Type B pancreatic cell (in vitro differentiated cells): ENCODE measurements at regions not wholly inside any gene's neighbourhood (a gene's known extent, or its start where the extent isn't known, plus 50 kb on each side); places are given as distances from the start of the nearest gene placed in this dataset.
"Not testable (repeated sequence)": the region's sequence is repeated elsewhere in the genome, so short reads cannot be mapped to it uniquely, and the experiment has no call there.

Experiments used
- DNase-seq: peaks from one replicate; pipeline ENCODE4 v3.0.0; 2021; ENCODE audit warnings: mixed read lengths; ENCODE audit not compliant: unreplicated experiment; ENCODE audit errors: extremely low spot score
- H3K27ac Mint-ChIP-seq: 2 replicates; pipeline ENCODE4 v1.8.0; 2021; ENCODE audit warnings: mild to moderate bottlenecking, mixed read lengths
- H3K27me3 Mint-ChIP-seq: 2 replicates; pipeline ENCODE4 v1.8.0; 2021; ENCODE audit warnings: mixed read lengths
- H3K36me3 Mint-ChIP-seq: 2 replicates; pipeline ENCODE4 v1.8.0; 2021; ENCODE audit warnings: mixed read lengths
- H3K4me1 Mint-ChIP-seq: one replicate; pipeline ENCODE4 v1.8.0; 2021; ENCODE audit warnings: mixed read lengths; ENCODE audit not compliant: unreplicated experiment
- H3K4me3 Mint-ChIP-seq: 2 replicates; pipeline ENCODE4 v1.8.0; 2021; ENCODE audit warnings: mild to moderate bottlenecking, mixed read lengths
- H3K9me3 Mint-ChIP-seq: 2 replicates; pipeline ENCODE4 v1.8.0; 2021; ENCODE audit warnings: mixed read lengths
- TF ChIP-seq, protein P1 (sequence below): fragments of 200-600 bp; sonication (generic); conservative IDR thresholded peaks from 2 replicates; pipeline ENCODE4 v1.5.0; 2021; ENCODE audit warnings: antibody characterized with exemption, mild to moderate bottlenecking

DNA sequence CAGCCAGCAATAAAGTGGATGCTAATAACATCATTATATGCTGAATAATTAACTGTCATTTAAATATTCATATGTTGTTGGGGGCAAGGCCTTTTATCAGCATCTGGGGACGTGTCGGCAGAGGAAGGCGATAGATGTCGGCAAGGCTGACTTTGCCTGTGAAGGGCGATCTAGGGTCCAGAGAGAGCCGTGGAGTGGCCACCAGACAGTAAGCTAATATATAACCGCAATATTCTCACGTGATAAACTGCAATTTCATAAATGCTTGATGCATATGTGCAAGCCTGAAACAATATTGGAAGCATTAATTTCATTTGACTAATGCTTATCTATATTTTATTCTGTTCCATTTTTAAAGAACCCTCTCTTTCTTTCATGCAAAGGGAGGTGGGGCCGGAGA is 141.0 kb upstream of the POU3F1 start:
- H3K36me3 Mint-ChIP-seq = no peaks in the 10 kb centered on the region
- no peak overlapping the region for H3K27ac Mint-ChIP-seq
- no peak for DNase-seq
- H3K4me3 Mint-ChIP-seq = no peak overlapping the region
- H3K27me3 Mint-ChIP-seq = peaks cover 53% of the 10 kb centered on the region
- H3K9me3 Mint-ChIP-seq = no peaks in the 10 kb centered on the region
- H3K4me1 Mint-ChIP-seq = peaks cover 13% of the 10 kb centered on the region
- TF ChIP-seq, protein P1, sequence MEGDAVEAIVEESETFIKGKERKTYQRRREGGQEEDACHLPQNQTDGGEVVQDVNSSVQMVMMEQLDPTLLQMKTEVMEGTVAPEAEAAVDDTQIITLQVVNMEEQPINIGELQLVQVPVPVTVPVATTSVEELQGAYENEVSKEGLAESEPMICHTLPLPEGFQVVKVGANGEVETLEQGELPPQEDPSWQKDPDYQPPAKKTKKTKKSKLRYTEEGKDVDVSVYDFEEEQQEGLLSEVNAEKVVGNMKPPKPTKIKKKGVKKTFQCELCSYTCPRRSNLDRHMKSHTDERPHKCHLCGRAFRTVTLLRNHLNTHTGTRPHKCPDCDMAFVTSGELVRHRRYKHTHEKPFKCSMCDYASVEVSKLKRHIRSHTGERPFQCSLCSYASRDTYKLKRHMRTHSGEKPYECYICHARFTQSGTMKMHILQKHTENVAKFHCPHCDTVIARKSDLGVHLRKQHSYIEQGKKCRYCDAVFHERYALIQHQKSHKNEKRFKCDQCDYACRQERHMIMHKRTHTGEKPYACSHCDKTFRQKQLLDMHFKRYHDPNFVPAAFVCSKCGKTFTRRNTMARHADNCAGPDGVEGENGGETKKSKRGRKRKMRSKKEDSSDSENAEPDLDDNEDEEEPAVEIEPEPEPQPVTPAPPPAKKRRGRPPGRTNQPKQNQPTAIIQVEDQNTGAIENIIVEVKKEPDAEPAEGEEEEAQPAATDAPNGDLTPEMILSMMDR = no peak

GRCh38 chr1:38186566-38186965 is 140.0 kb upstream of the POU3F1 start:
- DNase-seq = no peak
- H3K4me1 Mint-ChIP-seq = peaks cover 10% of the 10 kb centered on the region
- no peak overlapping the region for H3K27ac Mint-ChIP-seq
- H3K4me3 Mint-ChIP-seq = no peak overlapping the region
- H3K36me3 Mint-ChIP-seq = no peaks in the 10 kb centered on the region
- H3K9me3 Mint-ChIP-seq = no peaks in the 10 kb centered on the region
- H3K27me3 Mint-ChIP-seq = peaks cover 44% of the 10 kb centered on the region
- TF ChIP-seq, protein P1 = no peak

GRCh38 chr1:38185913-38186312 is 139.3 kb upstream of the POU3F1 start:
- H3K9me3 Mint-ChIP-seq = peaks cover under 1% of the 10 kb centered on the region
- DNase-seq = no peak
- peaks cover 4% of the 10 kb centered on the region for H3K4me1 Mint-ChIP-seq
- no peak overlapping the region for H3K4me3 Mint-ChIP-seq
- peaks cover 38% of the 10 kb centered on the region for H3K27me3 Mint-ChIP-seq
- H3K36me3 Mint-ChIP-seq = no peaks in the 10 kb centered on the region
- TF ChIP-seq, protein P1 = no peak
- H3K27ac Mint-ChIP-seq = no peak overlapping the region

GRCh38 chr1:38183747-38184146 is 137.2 kb upstream of the POU3F1 start:
- Mint-ChIP-seq H3K4me3 (no peak overlapping the region), H3K4me1 (peaks cover 4% of the 10 kb centered on the region), H3K27me3 (peaks cover 34% of the 10 kb centered on the region), H3K36me3 (no peaks in the 10 kb centered on the region), H3K9me3 (peaks cover 7% of the 10 kb centered on the region), H3K27ac (no peak overlapping the region)
- TF ChIP-seq, protein P1 = no peak
- no peak for DNase-seq

DNA sequence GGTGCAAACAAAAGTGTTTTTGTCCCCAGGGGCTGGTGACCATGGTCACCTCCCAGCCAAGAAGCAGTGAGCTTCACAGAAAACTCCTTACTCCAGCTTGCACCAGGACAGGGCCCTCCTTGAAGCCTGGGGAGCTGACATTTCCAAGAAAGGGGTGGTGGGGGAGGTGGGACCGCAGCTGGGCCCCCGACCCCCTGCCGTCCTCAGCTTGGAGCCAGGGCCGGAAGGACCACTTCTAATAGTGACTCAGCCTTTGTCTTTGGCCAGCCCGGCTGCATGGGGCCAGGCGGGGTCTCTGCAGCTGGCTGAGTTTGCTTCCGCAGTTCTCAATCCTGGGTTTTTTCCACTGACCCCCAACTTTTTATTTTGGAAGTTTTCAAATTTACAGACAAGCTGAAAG is 136.5 kb upstream of the POU3F1 start:
- peaks cover 4% of the 10 kb centered on the region for H3K4me1 Mint-ChIP-seq
- no peaks in the 10 kb centered on the region for H3K36me3 Mint-ChIP-seq
- H3K9me3 Mint-ChIP-seq = peaks cover 7% of the 10 kb centered on the region
- TF ChIP-seq, protein P1 = no peak
- DNase-seq = no peak
- no peak overlapping the region for H3K27ac Mint-ChIP-seq
- H3K4me3 Mint-ChIP-seq = no peak overlapping the region
- H3K27me3 Mint-ChIP-seq = peaks cover 34% of the 10 kb centered on the region

GRCh38 chr1:38180388-38180787 is 133.8 kb upstream of the POU3F1 start:
- peaks cover 23% of the 10 kb centered on the region for H3K27me3 Mint-ChIP-seq
- DNase-seq, H3K9me3 Mint-ChIP-seq, H3K36me3 Mint-ChIP-seq, H3K4me3 Mint-ChIP-seq, H3K27ac Mint-ChIP-seq, H3K4me1 Mint-ChIP-seq: not testable (repeated sequence)
